Tibial artery (tissue), 4 donors: ENCODE measurements at regions not wholly inside any gene's neighbourhood (a gene's known extent, or its start where the extent isn't known, plus 50 kb on each side); places are given as distances from the start of the nearest gene placed in this dataset.

ENCODE experiments used
- DNase-seq, 2 donors: peaks; one replicate each; pipeline ENCODE4 v3.0.0-alpha.2; 2019
- H3K27ac ChIP-seq, 2 donors: fragments of 200-600 bp; sonication (generic) in 1 of 2; 1 replicate in 1 of 2; 2 replicates in 1 of 2; pipeline ENCODE4 v1.5.1; 2018 to 2019; ENCODE audit warnings: mild to moderate bottlenecking in 1 of 2
- H3K27me3 ChIP-seq, 2 donors: fragments of 200-600 bp; sonication (generic) in 1 of 2; one replicate each; pipeline versions ENCODE4 v1.5.1 to v1.6.0; 2016 to 2019
- H3K36me3 ChIP-seq, 3 donors: fragments of 200-600 bp; sonication (generic) in 2 of 3; one replicate each; pipeline ENCODE4 v1.5.1; 2016 to 2019; ENCODE audit warnings: mild to moderate bottlenecking in 2 of 3
- H3K4me1 ChIP-seq, 4 donors: fragments of 200-600 bp; sonication (generic) in 2 of 4; 1 replicate in 3 of 4; 2 replicates in 1 of 4; pipeline ENCODE4 v1.5.1; 2016 to 2019
- H3K4me3 ChIP-seq, 2 donors: fragments of 200-600 bp; sonication (generic) in 1 of 2; 1 replicate in 1 of 2; 2 replicates in 1 of 2; pipeline ENCODE4 v1.5.1; 2018 to 2019; ENCODE audit warnings: mild to moderate bottlenecking in 2 of 2
- H3K9me3 ChIP-seq, 3 donors: fragments of 200-600 bp; sonication (generic) in 1 of 3; one replicate each; pipeline ENCODE4 v1.5.1; 2016 to 2019
- intact Hi-C: fragments of 100-400 bp; cut with DNase I; formaldehyde crosslinking; loops from one replicate; pipeline ENCODE4 v1.15.0; 2023; ENCODE audit warnings: low total_unique reads
- TF ChIP-seq, protein P1 (sequence below), 2 experiments: fragments of 200-600 bp in 1 of 2; fragments of 450-650 bp in 1 of 2; IDR thresholded peaks; one replicate each; pipeline ENCODE4 v1.5.1; 2017 to 2019; ENCODE audit warnings: antibody characterized with exemption in 2 of 2, mild to moderate bottlenecking in 1 of 2, moderate library complexity in 1 of 2

DNA sequence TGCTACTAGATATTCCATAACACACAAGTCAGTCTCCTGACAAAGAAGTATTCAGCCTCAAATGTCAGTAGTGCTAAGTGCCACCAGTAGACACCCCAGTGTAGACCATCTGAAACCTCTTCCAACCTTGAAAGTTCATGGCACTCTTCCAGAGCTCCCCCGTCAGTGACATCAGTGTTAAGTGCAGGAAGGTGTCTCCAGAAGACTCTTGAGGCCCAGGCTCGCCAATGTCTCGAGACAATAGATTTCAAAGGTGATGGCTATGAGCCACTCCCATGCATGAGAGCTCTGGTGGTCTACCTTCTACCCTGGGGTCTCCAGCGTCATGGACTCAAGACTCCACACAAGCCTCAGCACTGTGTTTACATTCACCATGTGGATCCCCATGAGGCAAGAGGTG is 183.8 kb downstream of the SMAD2 start:
- Histone ChIP-seq H3K27me3 (peaks cover 0 to 11% of the 10 kb centered on the region in 2 donors), H3K4me3 (no peak overlapping the region), H3K27ac (no peak overlapping the region), H3K4me1 (peaks cover 0 to 5% (median 2%) of the 10 kb centered on the region in 4 donors), H3K36me3 (no peaks in the 10 kb centered on the region), H3K9me3 (no peaks in the 10 kb centered on the region)
- intact Hi-C loops = no loop called here
- TF ChIP-seq, protein P1, sequence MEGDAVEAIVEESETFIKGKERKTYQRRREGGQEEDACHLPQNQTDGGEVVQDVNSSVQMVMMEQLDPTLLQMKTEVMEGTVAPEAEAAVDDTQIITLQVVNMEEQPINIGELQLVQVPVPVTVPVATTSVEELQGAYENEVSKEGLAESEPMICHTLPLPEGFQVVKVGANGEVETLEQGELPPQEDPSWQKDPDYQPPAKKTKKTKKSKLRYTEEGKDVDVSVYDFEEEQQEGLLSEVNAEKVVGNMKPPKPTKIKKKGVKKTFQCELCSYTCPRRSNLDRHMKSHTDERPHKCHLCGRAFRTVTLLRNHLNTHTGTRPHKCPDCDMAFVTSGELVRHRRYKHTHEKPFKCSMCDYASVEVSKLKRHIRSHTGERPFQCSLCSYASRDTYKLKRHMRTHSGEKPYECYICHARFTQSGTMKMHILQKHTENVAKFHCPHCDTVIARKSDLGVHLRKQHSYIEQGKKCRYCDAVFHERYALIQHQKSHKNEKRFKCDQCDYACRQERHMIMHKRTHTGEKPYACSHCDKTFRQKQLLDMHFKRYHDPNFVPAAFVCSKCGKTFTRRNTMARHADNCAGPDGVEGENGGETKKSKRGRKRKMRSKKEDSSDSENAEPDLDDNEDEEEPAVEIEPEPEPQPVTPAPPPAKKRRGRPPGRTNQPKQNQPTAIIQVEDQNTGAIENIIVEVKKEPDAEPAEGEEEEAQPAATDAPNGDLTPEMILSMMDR (IDR thresholded peaks at IDR 0.05) = no peak
- DNase-seq = no peak

DNA sequence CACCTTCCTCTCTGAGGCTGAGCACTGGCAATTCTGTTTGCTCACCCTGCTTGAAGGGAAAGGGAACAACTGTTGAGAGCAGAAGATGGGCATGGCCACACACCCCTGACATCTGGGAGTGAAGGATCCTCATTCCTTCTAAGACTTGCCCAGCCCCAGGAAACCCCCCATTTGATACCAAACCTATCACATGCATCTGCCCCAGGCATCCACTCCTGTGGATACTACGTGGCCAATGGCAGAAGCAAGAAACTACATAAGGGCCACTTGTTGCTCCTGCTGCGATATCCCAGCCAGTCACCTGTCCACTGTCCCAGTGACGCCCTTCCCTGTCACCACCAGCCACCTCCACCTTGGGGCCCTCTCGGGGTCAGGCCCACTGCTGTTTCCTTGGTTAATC is 185.2 kb downstream of the SMAD2 start:
- Histone ChIP-seq H3K9me3 (no peaks in the 10 kb centered on the region), H3K36me3 (no peaks in the 10 kb centered on the region), H3K27ac (no peak overlapping the region), H3K4me1 (peaks cover 0 to 5% (median 2%) of the 10 kb centered on the region in 4 donors), H3K4me3 (no peak overlapping the region), H3K27me3 (peaks cover 0 to 11% of the 10 kb centered on the region in 2 donors)
- DNase-seq = no peak
- TF ChIP-seq, protein P1 (IDR thresholded peaks at IDR 0.05) = no peak
- intact Hi-C loops = no loop called here

DNA sequence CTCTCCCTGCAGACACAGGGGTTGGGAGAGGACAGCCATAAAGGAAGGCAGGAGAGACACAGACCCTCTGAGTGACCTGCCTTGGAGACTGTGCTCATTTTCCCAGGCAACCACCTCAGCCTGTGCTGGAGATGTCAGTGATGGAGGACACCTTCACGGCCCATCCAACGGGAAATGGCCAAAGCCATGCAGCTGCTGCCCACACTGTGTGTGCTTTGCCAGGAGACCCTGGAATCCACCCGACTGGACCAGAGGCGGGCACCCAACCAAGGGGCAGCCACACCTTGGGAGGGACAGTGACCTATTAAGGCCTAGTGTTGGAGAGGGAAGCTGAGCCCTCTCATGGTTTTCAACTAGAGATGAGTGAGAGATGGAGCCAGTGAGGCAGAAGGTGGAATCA is 192.5 kb downstream of the SMAD2 start:
- H3K4me1 ChIP-seq = no peaks in the 10 kb centered on the region
- intact Hi-C loops = no loop called here
- H3K36me3 ChIP-seq = no peaks in the 10 kb centered on the region
- no peak for DNase-seq
- no peak overlapping the region for H3K4me3 ChIP-seq
- no peak overlapping the region for H3K27ac ChIP-seq
- TF ChIP-seq, protein P1 (IDR thresholded peaks at IDR 0.05) = no peak
- H3K9me3 ChIP-seq = peaks cover 0 to 9% (median 4%) of the 10 kb centered on the region in 3 donors
- H3K27me3 ChIP-seq = peaks cover 0 to 25% of the 10 kb centered on the region in 2 donors

DNA sequence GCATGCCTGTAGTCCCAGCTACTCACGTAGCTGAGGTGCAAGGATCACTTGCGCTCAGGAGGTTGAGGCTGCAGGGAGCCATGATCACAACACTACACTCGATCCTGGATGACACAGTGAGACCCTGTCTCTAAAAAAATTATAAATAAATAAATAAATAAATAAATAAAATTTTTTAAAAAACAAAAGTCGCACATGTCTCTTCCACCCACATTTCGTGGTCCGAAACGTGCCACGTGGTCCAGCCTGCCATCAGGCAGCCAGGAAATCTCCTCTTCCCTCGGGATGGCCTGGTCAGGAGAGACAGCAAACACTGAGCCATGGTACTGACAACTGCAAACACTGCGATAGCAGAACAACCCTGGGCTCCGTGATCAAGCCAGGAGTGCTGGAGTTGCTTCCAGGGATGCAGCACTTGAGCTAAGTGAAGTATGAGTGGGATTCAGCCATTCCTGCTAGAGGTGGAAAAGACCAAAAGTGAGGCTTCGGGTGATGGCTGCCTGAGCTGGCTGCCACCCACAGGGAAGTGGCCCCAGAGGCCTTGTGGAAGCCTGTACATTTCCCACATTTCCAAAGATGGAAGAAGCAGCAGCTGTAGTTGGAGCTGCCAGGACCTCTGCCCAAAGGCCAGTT is 193.1 kb downstream of the SMAD2 start:
- Histone ChIP-seq H3K27me3 (peaks cover 0 to 30% of the 10 kb centered on the region in 2 donors), H3K27ac (no peak overlapping the region), H3K4me1 (no peaks in the 10 kb centered on the region), H3K9me3 (peaks cover 0 to 9% (median 4%) of the 10 kb centered on the region in 3 donors), H3K4me3 (no peak overlapping the region), H3K36me3 (no peaks in the 10 kb centered on the region)
- intact Hi-C loops = no loop called here
- peak in 1 of 2 donors; percentile 39 for DNase-seq
- TF ChIP-seq, protein P1 (IDR thresholded peaks at IDR 0.05) = no peak

DNA sequence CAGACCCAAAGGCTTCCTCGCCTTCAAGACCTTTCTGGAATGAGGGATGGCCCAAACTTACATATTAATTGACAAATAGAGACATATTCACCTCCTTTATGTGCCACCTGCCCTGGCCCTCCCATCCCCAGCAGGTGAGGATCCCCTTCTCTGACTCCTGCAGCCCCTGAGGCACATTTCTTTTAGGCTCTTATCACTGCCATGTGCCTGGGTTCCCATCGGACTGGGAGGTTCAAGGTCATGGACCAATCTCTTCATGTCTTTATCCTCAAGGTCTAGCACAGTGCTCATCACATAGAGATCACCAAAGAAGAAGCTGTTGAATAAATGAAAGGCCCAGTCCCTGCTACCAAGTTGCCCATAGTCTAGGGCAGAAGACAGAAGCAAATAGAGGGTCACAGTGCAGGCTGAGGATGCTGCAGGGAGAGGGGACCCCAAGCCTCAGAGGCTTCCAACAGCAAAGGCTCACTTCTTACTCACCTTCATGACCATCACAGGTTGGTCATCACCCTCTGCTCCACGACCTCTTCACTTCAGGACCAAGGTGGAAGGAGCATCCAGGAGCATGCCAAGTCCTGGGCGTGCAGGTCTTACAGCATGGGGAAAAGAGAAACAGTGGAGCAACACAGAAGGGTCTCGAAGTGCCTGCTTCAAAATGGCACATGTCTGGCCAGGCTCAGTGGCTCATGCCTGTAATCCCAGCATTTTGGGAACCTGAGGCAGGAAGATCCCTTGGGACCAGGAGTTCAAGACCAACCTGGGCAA is 193.9 kb downstream of the SMAD2 start:
- Histone ChIP-seq H3K27ac (no peak overlapping the region), H3K9me3 (peaks cover 0 to 9% (median 4%) of the 10 kb centered on the region in 3 donors), H3K4me3 (no peak overlapping the region), H3K4me1 (no peaks in the 10 kb centered on the region), H3K27me3 (peaks cover 0 to 31% of the 10 kb centered on the region in 2 donors), H3K36me3 (no peaks in the 10 kb centered on the region)
- TF ChIP-seq, protein P1 (IDR thresholded peaks at IDR 0.05) = no peak
- intact Hi-C loops = no loop called here
- peak in 1 of 2 donors; percentile 9 for DNase-seq
